ENCODE measurements at regions not wholly inside any gene's neighbourhood (a gene's known extent, or its start where the extent isn't known, plus 50 kb on each side); places are given as distances from the start of the nearest gene placed in this dataset.

DNA sequence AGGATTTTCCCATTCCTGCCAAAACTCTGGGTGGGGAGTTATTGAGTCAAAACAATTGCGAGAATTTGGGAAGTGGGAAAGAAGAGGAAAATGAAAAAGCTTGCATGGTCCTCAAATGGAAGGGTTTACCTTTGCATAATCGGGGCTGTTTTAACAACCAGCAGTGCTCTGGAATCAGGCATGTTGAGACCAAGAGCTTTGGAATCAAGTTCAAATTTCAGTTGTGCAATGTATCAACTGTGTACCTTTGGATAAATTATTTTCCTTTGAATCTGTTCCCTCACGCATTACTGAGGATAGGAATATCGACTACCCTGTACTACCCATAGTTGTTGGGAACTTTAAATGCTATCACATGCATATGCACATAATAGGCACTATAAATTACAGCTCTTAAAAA, 205.5 kb downstream of the JCAD start:
- TF ChIP-seq TAF1 (IDR thresholded peaks at IDR 0.05; ENCODE audit: low read depth, low read length) (no peak), POLR2A (IDR thresholded peaks at IDR 0.05; ENCODE audit: low read depth, low read length) (no peak), POLR2AphosphoS5 (IDR thresholded peaks at IDR 0.05; ENCODE audit: low read depth, low read length) (no peak)

Data from GM12891 (cell line).